ENCODE measurements at regions not wholly inside any gene's neighbourhood (a gene's known extent, or its start where the extent isn't known, plus 50 kb on each side); places are given as distances from the start of the nearest gene placed in this dataset.

GRCh38 chr4:107468812-107469211, 251.2 kb downstream of the PAPSS1 start:
- no peak for DNase-seq
- no peak for TF ChIP-seq CTCF (IDR thresholded peaks at IDR 0.05; ENCODE audit: low read depth, low read length, missing control alignments)
- Histone ChIP-seq H3K36me3 (replicated peaks) (no peaks in the 10 kb centered on the region), H3K4me3 (ENCODE audit: low read depth, low read length) (no peak overlapping the region), H3K27me3 (replicated peaks) (no peaks in the 10 kb centered on the region), H3K27ac (no peak overlapping the region)
- in situ Hi-C loops (cut with HindIII; ENCODE audit: low pct_ligation_motif_present, low sequenced_read_pairs), result no loop called here

- no peak for TF ChIP-seq CTCF (IDR thresholded peaks at IDR 0.05; ENCODE audit: low read depth, low read length, missing control alignments)
- in situ Hi-C loops (cut with HindIII; ENCODE audit: low pct_ligation_motif_present, low sequenced_read_pairs), result no loop called here
- no peak overlapping the region for H3K27ac ChIP-seq
- H3K36me3 ChIP-seq (replicated peaks), result no peaks in the 10 kb centered on the region
- H3K4me3 ChIP-seq (ENCODE audit: low read depth, low read length), result no peak overlapping the region
- no peak for DNase-seq
- H3K27me3 ChIP-seq (replicated peaks), result no peaks in the 10 kb centered on the region
Measured at GRCh38 chr4:107468156-107468555, 251.9 kb downstream of the PAPSS1 start.

- no peak overlapping the region for H3K27ac ChIP-seq
- no peaks in the 10 kb centered on the region for H3K27me3 ChIP-seq (replicated peaks)
- in situ Hi-C loops (cut with HindIII; ENCODE audit: low pct_ligation_motif_present, low sequenced_read_pairs), result no loop called here
- H3K36me3 ChIP-seq (replicated peaks), result no peaks in the 10 kb centered on the region
- no peak for DNase-seq
- H3K4me3 ChIP-seq (ENCODE audit: low read depth, low read length), result no peak overlapping the region
- TF ChIP-seq CTCF (IDR thresholded peaks at IDR 0.05; ENCODE audit: low read depth, low read length, missing control alignments), result no peak
Measured at GRCh38 chr4:107467461-107467860, 252.6 kb downstream of the PAPSS1 start.

- in situ Hi-C loops (cut with HindIII; ENCODE audit: low pct_ligation_motif_present, low sequenced_read_pairs), result no loop called here
- no peaks in the 10 kb centered on the region for H3K27me3 ChIP-seq (replicated peaks)
- no peak for DNase-seq
- no peak overlapping the region for H3K4me3 ChIP-seq (ENCODE audit: low read depth, low read length)
- no peaks in the 10 kb centered on the region for H3K36me3 ChIP-seq (replicated peaks)
- TF ChIP-seq CTCF (IDR thresholded peaks at IDR 0.05; ENCODE audit: low read depth, low read length, missing control alignments), result no peak
- no peak overlapping the region for H3K27ac ChIP-seq
Measured at GRCh38 chr4:107458194-107458593, 261.8 kb downstream of the PAPSS1 start.

GRCh38 chr4:107453987-107454386, 266.0 kb downstream of the PAPSS1 start:
- no peak overlapping the region for H3K4me3 ChIP-seq (ENCODE audit: low read depth, low read length)

More at GRCh38 chr4:107453987-107454386, 266.0 kb downstream of the PAPSS1 start:
- in situ Hi-C loops (cut with HindIII; ENCODE audit: low pct_ligation_motif_present, low sequenced_read_pairs), result no loop called here
- no peaks in the 10 kb centered on the region for H3K36me3 ChIP-seq (replicated peaks)
- no peak for TF ChIP-seq CTCF (IDR thresholded peaks at IDR 0.05; ENCODE audit: low read depth, low read length, missing control alignments)
- H3K27ac ChIP-seq, result no peak overlapping the region
- no peak for DNase-seq
- no peaks in the 10 kb centered on the region for H3K27me3 ChIP-seq (replicated peaks)
